Neural cell (in vitro differentiated cells): ENCODE measurements at regions not wholly inside any gene's neighbourhood (a gene's known extent, or its start where the extent isn't known, plus 50 kb on each side); places are given as distances from the start of the nearest gene placed in this dataset.

ENCODE experiments used
- H2AFZ ChIP-seq: fragments of 200-600, 300-800 bp; sonication (generic), shearing (Covaris generic); 2 replicates; pipeline ENCODE4 v1.6.0; 2014; ENCODE audit warnings: low read depth, mild to moderate bottlenecking, antibody characterized with exemption, low read length, moderate library complexity
- H3F3A ChIP-seq: fragments of 200-600 bp; shearing (Covaris generic); 2 replicates; pipeline ENCODE4 v1.6.1; 2016; ENCODE audit warnings: mild to moderate bottlenecking, moderate library complexity, mixed read lengths, antibody characterized with exemption, low read length; ENCODE audit not compliant: insufficient read depth, poor library complexity, severe bottlenecking
- H3K27ac ChIP-seq: fragments of 200-600, 300-800 bp; sonication (generic), shearing (Covaris generic); 2 replicates; pipeline ENCODE4 v1.5.1; 2014; ENCODE audit warnings: mild to moderate bottlenecking, low read length, moderate library complexity
- H3K27me3 ChIP-seq: fragments of 300-800, 200-600 bp; sonication (generic), shearing (Covaris generic); 2 replicates; pipeline ENCODE4 v1.6.0; 2014; ENCODE audit warnings: mild to moderate bottlenecking, low read depth, low read length, moderate library complexity; ENCODE audit not compliant: insufficient read depth
- H3K36me3 ChIP-seq: fragments of 300-800, 200-600 bp; sonication (generic), shearing (Covaris generic); 2 replicates; pipeline ENCODE4 v1.5.1; 2014; ENCODE audit warnings: mild to moderate bottlenecking, antibody characterized with exemption, low read length, moderate library complexity; ENCODE audit not compliant: insufficient read depth
- H3K4me2 ChIP-seq: fragments of 300-800, 200-600 bp; sonication (generic), shearing (Covaris generic); 2 replicates; pipeline ENCODE4 v1.6.0; 2014; ENCODE audit warnings: mild to moderate bottlenecking, low read length
- H3K4me3 ChIP-seq: fragments of 300-800, 200-600 bp; sonication (generic), shearing (Covaris generic); 2 replicates; pipeline ENCODE4 v1.5.1; 2014; ENCODE audit warnings: mild to moderate bottlenecking, low read length, moderate library complexity
- H3K79me2 ChIP-seq: fragments of 200-600 bp; shearing (Covaris generic); replicated peaks from 2 replicates; pipeline ENCODE4 v1.6.0; 2014; ENCODE audit warnings: mild to moderate bottlenecking, low read length, moderate library complexity; ENCODE audit not compliant: insufficient read depth
- H3K9ac ChIP-seq: fragments of 300-800, 200-600 bp; sonication (generic), shearing (Covaris generic); 2 replicates; pipeline ENCODE4 v1.6.1; 2016; ENCODE audit warnings: mild to moderate bottlenecking, low read length, mixed read lengths
- H3K9me2 ChIP-seq: fragments of 200-600 bp; shearing (Covaris generic); 2 replicates; pipeline ENCODE4 v1.6.1; 2016; ENCODE audit warnings: mild to moderate bottlenecking, low read length, mixed read lengths; ENCODE audit not compliant: insufficient read depth
- H3K9me3 ChIP-seq: fragments of 200-600, 300-800 bp; sonication (generic), shearing (Covaris generic); 2 replicates; pipeline ENCODE4 v1.6.1; 2016; ENCODE audit warnings: mild to moderate bottlenecking, mixed run types, low read length, moderate library complexity, mixed read lengths
- H4K20me1 ChIP-seq: fragments of 200-600 bp; shearing (Covaris generic); 2 replicates; pipeline ENCODE4 v1.6.1; 2016; ENCODE audit warnings: mild to moderate bottlenecking, mixed run types; ENCODE audit not compliant: insufficient read depth
- CTCF ChIP-seq: fragments of 450-650 bp; IDR thresholded peaks from 2 replicates; pipeline ENCODE4 v1.5.1; 2014; ENCODE audit warnings: antibody characterized with exemption, mild to moderate bottlenecking, moderate library complexity; ENCODE audit not compliant: poor library complexity, severe bottlenecking
- EP300 ChIP-seq: fragments of 450-650 bp; conservative IDR thresholded peaks from 2 replicates; pipeline ENCODE4 v1.6.1; 2014; ENCODE audit warnings: antibody characterized with exemption, mild to moderate bottlenecking, moderate library complexity; ENCODE audit not compliant: poor library complexity, severe bottlenecking
- EZH2 ChIP-seq: fragments of 200-600, 300-800 bp; shearing (Covaris generic), sonication (generic); IDR thresholded peaks from 2 replicates; pipeline ENCODE4 v1.6.1; 2014; ENCODE audit warnings: antibody characterized with exemption, low read length, borderline replicate concordance, mild to moderate bottlenecking; ENCODE audit not compliant: insufficient read depth, poor library complexity, severe bottlenecking
- MXI1 ChIP-seq: fragments of 450-650 bp; conservative IDR thresholded peaks from 2 replicates; pipeline ENCODE4 v1.6.1; 2014; ENCODE audit warnings: antibody characterized with exemption, mild to moderate bottlenecking; ENCODE audit not compliant: poor library complexity, severe bottlenecking
- POLR2AphosphoS5 ChIP-seq: IDR thresholded peaks from 2 replicates; pipeline ENCODE4 v1.6.1; 2012
- RAD21 ChIP-seq: fragments of 450-650 bp; conservative IDR thresholded peaks from 2 replicates; pipeline ENCODE4 v1.6.1; 2014; ENCODE audit warnings: antibody characterized with exemption, mild to moderate bottlenecking, moderate library complexity
- REST ChIP-seq: IDR thresholded peaks from 2 replicates; pipeline ENCODE4 v1.6.1; 2012; ENCODE audit warnings: borderline replicate concordance
- SMC3 ChIP-seq: fragments of 450-650 bp; conservative IDR thresholded peaks from 2 replicates; pipeline ENCODE4 v1.6.1; 2014; ENCODE audit warnings: antibody characterized with exemption, mild to moderate bottlenecking, moderate library complexity; ENCODE audit not compliant: poor library complexity
- TAF1 ChIP-seq: IDR thresholded peaks from 2 replicates; pipeline ENCODE4 v1.6.1; 2012; ENCODE audit warnings: low read depth

- Histone ChIP-seq H3K9me3 (no peaks in the 10 kb centered on the region), H3K36me3 (no peaks in the 10 kb centered on the region), H4K20me1 (no peaks in the 10 kb centered on the region), H2AFZ (no peak overlapping the region), H3K27ac (peak overlapping the region; percentile 79), H3K79me2 (no peaks in the 10 kb centered on the region), H3K27me3 (no peaks in the 10 kb centered on the region), H3F3A (no peaks in the 10 kb centered on the region), H3K4me2 (no peak overlapping the region), H3K4me3 (no peak overlapping the region), H3K9ac (no peak overlapping the region), H3K9me2 (no peaks in the 10 kb centered on the region)
- TF ChIP-seq EZH2 (no peak), REST (no peak), MXI1 (no peak), CTCF (no peak)
Measured at GRCh38 chr16:65307286-65307685, 185.4 kb upstream of the CDH11 start.

GRCh38 chr16:65306722-65307121, 184.9 kb upstream of the CDH11 start:
- Histone ChIP-seq H3K27ac (peak overlapping the region; percentile 79), H4K20me1 (no peaks in the 10 kb centered on the region)

GRCh38 chr16:65306300-65306699, 184.4 kb upstream of the CDH11 start:
- Histone ChIP-seq H3K79me2 (no peaks in the 10 kb centered on the region), H3K27me3 (no peaks in the 10 kb centered on the region), H3K4me2 (no peak overlapping the region), H3K4me3 (peak overlapping the region; percentile 15), H3K9me3 (no peaks in the 10 kb centered on the region), H3K9ac (peak overlapping the region; percentile 40), H3K36me3 (no peaks in the 10 kb centered on the region), H3F3A (no peaks in the 10 kb centered on the region), H4K20me1 (no peaks in the 10 kb centered on the region), H3K9me2 (no peaks in the 10 kb centered on the region), H3K27ac (peak overlapping the region; percentile 79), H2AFZ (no peak overlapping the region)
- TF ChIP-seq SMC3 (peak; percentile 25), EZH2 (no peak), RAD21 (no peak), CTCF (no peak), REST (no peak), TAF1 (no peak), EP300 (peak; percentile 88), MXI1 (no peak), POLR2AphosphoS5 (peak; percentile 30)

More at GRCh38 chr16:65306722-65307121, 184.9 kb upstream of the CDH11 start:
- no peaks in the 10 kb centered on the region for H3K9me2 ChIP-seq
- H2AFZ ChIP-seq, result no peak overlapping the region
- H3K4me3 ChIP-seq, result peak overlapping the region; percentile 15
- H3K79me2 ChIP-seq, result no peaks in the 10 kb centered on the region
- peak overlapping the region; percentile 13 for H3K9ac ChIP-seq
- H3K9me3 ChIP-seq, result no peaks in the 10 kb centered on the region
- no peaks in the 10 kb centered on the region for H3K27me3 ChIP-seq
- no peaks in the 10 kb centered on the region for H3F3A ChIP-seq
- H3K36me3 ChIP-seq, result no peaks in the 10 kb centered on the region
- H3K4me2 ChIP-seq, result no peak overlapping the region
- TF ChIP-seq RAD21, result no peak
- peak; percentile 9 for TF ChIP-seq EP300
- no peak for TF ChIP-seq TAF1
